ENCODE measurements at regions not wholly inside any gene's neighbourhood (a gene's known extent, or its start where the extent isn't known, plus 50 kb on each side); places are given as distances from the start of the nearest gene placed in this dataset.

DNA sequence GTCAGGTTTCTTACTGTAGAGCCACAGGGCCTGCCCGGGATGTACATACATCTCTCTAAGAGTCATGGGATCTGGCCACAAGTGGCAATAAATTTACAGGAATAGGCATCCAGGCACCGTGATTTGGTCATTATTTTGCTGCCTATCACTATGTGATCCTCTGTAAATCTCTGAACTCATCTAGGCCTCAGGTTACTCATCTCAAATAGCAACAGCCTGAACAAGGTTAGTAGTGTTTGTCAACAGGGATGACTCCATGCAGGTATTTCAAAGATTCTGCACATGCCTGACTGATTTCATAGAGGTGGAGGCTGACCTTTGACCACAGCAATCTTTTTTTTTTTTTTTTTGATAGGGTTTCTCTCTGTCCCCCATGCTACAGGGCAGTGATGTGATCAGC, 88.8 kb upstream of the TBL1XR1 start:
- DNase-seq (ENCODE audit: low read depth), result no peak
- TF ChIP-seq, protein P1, sequence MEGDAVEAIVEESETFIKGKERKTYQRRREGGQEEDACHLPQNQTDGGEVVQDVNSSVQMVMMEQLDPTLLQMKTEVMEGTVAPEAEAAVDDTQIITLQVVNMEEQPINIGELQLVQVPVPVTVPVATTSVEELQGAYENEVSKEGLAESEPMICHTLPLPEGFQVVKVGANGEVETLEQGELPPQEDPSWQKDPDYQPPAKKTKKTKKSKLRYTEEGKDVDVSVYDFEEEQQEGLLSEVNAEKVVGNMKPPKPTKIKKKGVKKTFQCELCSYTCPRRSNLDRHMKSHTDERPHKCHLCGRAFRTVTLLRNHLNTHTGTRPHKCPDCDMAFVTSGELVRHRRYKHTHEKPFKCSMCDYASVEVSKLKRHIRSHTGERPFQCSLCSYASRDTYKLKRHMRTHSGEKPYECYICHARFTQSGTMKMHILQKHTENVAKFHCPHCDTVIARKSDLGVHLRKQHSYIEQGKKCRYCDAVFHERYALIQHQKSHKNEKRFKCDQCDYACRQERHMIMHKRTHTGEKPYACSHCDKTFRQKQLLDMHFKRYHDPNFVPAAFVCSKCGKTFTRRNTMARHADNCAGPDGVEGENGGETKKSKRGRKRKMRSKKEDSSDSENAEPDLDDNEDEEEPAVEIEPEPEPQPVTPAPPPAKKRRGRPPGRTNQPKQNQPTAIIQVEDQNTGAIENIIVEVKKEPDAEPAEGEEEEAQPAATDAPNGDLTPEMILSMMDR (conservative IDR thresholded peaks at IDR 0.05; ENCODE audit: low read depth, low read length), result no peak
- H3K4me3 ChIP-seq (ENCODE audit: low read depth, low read length), result no peak overlapping the region

GRCh38 chr3:177287231-177287630, 89.9 kb upstream of the TBL1XR1 start:
- H3K4me3 ChIP-seq (ENCODE audit: low read depth, low read length), result no peak overlapping the region
- no peak for DNase-seq (ENCODE audit: low read depth)
- TF ChIP-seq, protein P1 (conservative IDR thresholded peaks at IDR 0.05; ENCODE audit: low read depth, low read length), result no peak

GRCh38 chr3:177290633-177291032, 93.4 kb upstream of the TBL1XR1 start:
- no peak for DNase-seq (ENCODE audit: low read depth)
- no peak overlapping the region for H3K4me3 ChIP-seq (ENCODE audit: low read depth, low read length)
- TF ChIP-seq, protein P1 (conservative IDR thresholded peaks at IDR 0.05; ENCODE audit: low read depth, low read length), result no peak

- peak; percentile 65 for DNase-seq (ENCODE audit: low read depth)
- TF ChIP-seq, protein P1 (conservative IDR thresholded peaks at IDR 0.05; ENCODE audit: low read depth, low read length), result no peak
- H3K4me3 ChIP-seq (ENCODE audit: low read depth, low read length), result no peak overlapping the region
Observed at GRCh38 chr3:177294221-177294620, 96.9 kb upstream of the TBL1XR1 start.

- TF ChIP-seq, protein P1 (conservative IDR thresholded peaks at IDR 0.05; ENCODE audit: low read depth, low read length), result no peak
- H3K4me3 ChIP-seq (ENCODE audit: low read depth, low read length), result no peak overlapping the region
- no peak for DNase-seq (ENCODE audit: low read depth)
Observed at GRCh38 chr3:177295116-177295515, 97.8 kb upstream of the TBL1XR1 start.

- TF ChIP-seq, protein P1 (conservative IDR thresholded peaks at IDR 0.05; ENCODE audit: low read depth, low read length), result no peak
- no peak for DNase-seq (ENCODE audit: low read depth)
- no peak overlapping the region for H3K4me3 ChIP-seq (ENCODE audit: low read depth, low read length)
Observed at GRCh38 chr3:177299250-177299649, 102.0 kb upstream of the TBL1XR1 start.

DNA sequence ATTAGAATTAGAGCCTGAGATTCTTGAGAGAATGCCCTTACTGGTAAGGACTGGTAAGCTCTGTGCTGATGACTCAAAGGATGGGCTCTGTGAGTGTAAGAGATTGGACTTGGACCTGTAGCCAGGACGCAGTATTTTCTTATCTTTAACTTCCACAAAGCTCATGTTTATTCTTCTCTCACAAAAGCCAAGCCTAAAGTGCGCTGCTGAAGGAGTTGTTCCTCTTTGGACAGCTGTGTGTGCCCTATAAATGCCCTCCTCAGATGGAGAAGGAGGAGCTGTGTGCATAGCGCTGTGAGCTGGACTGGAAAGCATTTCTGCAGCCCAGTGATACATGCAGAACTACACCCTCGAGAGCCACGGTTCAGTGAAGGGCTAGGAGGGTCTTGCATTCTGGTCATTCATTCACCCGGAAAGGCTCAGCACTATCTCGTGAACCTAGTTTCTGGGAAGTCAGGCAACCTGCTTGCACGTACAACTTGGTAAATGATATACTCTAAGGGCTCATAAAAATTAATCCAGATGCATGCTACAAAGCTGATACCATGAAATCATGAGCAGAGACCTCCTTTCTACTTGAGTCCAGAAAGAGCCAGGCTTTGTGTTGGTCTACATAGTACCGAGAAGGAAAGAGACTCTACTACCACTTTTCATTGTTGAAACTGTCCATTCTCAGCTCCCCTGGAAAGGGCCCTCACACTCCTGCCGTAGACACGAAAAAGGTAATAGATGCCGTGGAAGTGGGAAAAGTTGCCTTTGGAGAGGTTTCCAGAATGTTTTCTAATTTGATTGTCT, 103.0 kb upstream of the TBL1XR1 start:
- no peak overlapping the region for H3K4me3 ChIP-seq (ENCODE audit: low read depth, low read length)
- TF ChIP-seq, protein P1 (conservative IDR thresholded peaks at IDR 0.05; ENCODE audit: low read depth, low read length), result no peak
- peak; percentile 60 for DNase-seq (ENCODE audit: low read depth)

All from choroid plexus epithelial cell (primary cell).